ENCODE measurements at regions not wholly inside any gene's neighbourhood (a gene's known extent, or its start where the extent isn't known, plus 50 kb on each side); places are given as distances from the start of the nearest gene placed in this dataset.

GRCh38 chr5:74519679-74520078, 120.8 kb downstream of the ENC1 start:
- no peak overlapping the region for H2AFZ ChIP-seq (replicated peaks)
- Mint-ChIP-seq H3K27me3 (ENCODE audit: insufficient read depth, low read depth) (peaks cover 17% of the 10 kb centered on the region), H3K27ac (no peak overlapping the region), H3K9me3 (peaks cover 31% of the 10 kb centered on the region), H3K4me3 (no peak overlapping the region), H3K36me3 (peaks cover 9% of the 10 kb centered on the region), H3K4me1 (peaks cover 31% of the 10 kb centered on the region)
- no peak for TF ChIP-seq EZH2phosphoT487 (IDR thresholded peaks at IDR 0.05)
- no peak overlapping the region for H3K9ac ChIP-seq
- no peaks in the 10 kb centered on the region for H3K36me3 ChIP-seq
- H4K20me1 ChIP-seq (ENCODE audit: low read depth), result no peaks in the 10 kb centered on the region
- peaks cover 9% of the 10 kb centered on the region for H3K9me3 ChIP-seq (ENCODE audit: low read depth)
- H3F3A ChIP-seq (ENCODE audit: low read depth), result peaks cover 18% of the 10 kb centered on the region
- peaks cover 23% of the 10 kb centered on the region for H3K4me1 ChIP-seq
- H3K4me2 ChIP-seq, result no peak overlapping the region
- no peak for DNase-seq (ENCODE audit: low spot score)
- no peaks in the 10 kb centered on the region for H3K27me3 ChIP-seq
- no peak overlapping the region for H3K4me3 ChIP-seq
- H3K79me2 ChIP-seq (ENCODE audit: low read depth), result no peaks in the 10 kb centered on the region
- H3K27ac ChIP-seq, result no peak overlapping the region

DNA sequence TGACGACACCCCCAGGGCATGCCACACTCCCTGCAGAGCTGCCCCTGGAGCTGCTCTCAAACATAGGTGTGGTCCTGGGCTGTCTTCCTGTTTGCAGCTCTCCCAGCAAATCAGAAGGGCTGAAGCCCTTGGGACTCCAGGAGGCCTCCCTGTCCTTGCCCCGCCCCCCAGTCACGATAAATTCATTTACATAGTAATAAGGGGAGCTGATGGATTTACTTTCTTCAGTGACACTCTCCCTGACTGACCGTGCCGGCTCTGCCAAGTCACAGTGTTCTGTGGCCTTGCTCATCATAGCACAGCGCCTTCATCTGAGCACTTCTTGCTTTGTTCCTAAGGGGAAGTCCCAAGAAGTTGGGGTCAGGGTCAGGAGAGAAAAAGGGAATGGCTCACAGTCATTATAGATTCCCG, 121.4 kb downstream of the ENC1 start:
- no peak overlapping the region for H3K4me2 ChIP-seq
- H3K4me3 ChIP-seq, result no peak overlapping the region
- H3K4me1 ChIP-seq, result peaks cover 24% of the 10 kb centered on the region
- peaks cover 18% of the 10 kb centered on the region for H3F3A ChIP-seq (ENCODE audit: low read depth)
- H3K27ac Mint-ChIP-seq, result no peak overlapping the region
- DNase-seq (ENCODE audit: low spot score), result no peak
- no peaks in the 10 kb centered on the region for H3K36me3 ChIP-seq
- H3K79me2 ChIP-seq (ENCODE audit: low read depth), result no peaks in the 10 kb centered on the region
- no peak overlapping the region for H3K4me3 Mint-ChIP-seq
- H3K9me3 ChIP-seq (ENCODE audit: low read depth), result peaks cover 4% of the 10 kb centered on the region
- H3K4me1 Mint-ChIP-seq, result peaks cover 36% of the 10 kb centered on the region
- H3K9ac ChIP-seq, result no peak overlapping the region
- no peak overlapping the region for H2AFZ ChIP-seq (replicated peaks)
- TF ChIP-seq EZH2phosphoT487 (IDR thresholded peaks at IDR 0.05) (no peak), EZH2 (IDR thresholded peaks at IDR 0.05) (no peak)
- TF ChIP-seq, protein P1, sequence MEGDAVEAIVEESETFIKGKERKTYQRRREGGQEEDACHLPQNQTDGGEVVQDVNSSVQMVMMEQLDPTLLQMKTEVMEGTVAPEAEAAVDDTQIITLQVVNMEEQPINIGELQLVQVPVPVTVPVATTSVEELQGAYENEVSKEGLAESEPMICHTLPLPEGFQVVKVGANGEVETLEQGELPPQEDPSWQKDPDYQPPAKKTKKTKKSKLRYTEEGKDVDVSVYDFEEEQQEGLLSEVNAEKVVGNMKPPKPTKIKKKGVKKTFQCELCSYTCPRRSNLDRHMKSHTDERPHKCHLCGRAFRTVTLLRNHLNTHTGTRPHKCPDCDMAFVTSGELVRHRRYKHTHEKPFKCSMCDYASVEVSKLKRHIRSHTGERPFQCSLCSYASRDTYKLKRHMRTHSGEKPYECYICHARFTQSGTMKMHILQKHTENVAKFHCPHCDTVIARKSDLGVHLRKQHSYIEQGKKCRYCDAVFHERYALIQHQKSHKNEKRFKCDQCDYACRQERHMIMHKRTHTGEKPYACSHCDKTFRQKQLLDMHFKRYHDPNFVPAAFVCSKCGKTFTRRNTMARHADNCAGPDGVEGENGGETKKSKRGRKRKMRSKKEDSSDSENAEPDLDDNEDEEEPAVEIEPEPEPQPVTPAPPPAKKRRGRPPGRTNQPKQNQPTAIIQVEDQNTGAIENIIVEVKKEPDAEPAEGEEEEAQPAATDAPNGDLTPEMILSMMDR (IDR thresholded peaks at IDR 0.05), result no peak
- H3K27me3 Mint-ChIP-seq (ENCODE audit: insufficient read depth, low read depth), result peaks cover 19% of the 10 kb centered on the region
- no peaks in the 10 kb centered on the region for H3K27me3 ChIP-seq
- H3K9me3 Mint-ChIP-seq, result peaks cover 26% of the 10 kb centered on the region
- H3K27ac ChIP-seq, result no peak overlapping the region
- H3K36me3 Mint-ChIP-seq, result peaks cover 7% of the 10 kb centered on the region
- H4K20me1 ChIP-seq (ENCODE audit: low read depth), result no peaks in the 10 kb centered on the region

DNA sequence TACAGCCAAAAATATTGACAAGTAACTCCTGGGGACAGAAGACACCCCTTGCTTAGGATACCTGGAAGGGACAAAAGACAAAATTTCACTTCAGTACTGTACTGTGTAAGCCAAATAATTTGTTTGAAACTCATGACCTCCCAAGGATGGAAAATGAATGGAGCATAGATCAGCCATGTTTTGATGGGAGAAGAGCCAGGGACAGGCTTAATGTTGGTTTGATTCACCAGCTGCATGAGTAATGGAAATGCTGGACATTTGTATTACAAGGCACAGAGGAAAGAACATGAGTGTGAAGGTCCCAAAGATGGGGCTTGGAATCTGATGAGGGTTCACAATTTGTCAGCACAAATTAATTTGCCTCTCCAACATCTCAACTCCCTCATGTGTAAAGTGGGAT, 122.8 kb downstream of the ENC1 start:
- no peaks in the 10 kb centered on the region for H3K36me3 ChIP-seq
- Mint-ChIP-seq H3K9me3 (peaks cover 11% of the 10 kb centered on the region), H3K4me3 (no peak overlapping the region), H3K27me3 (ENCODE audit: insufficient read depth, low read depth) (peaks cover 13% of the 10 kb centered on the region), H3K4me1 (peaks cover 45% of the 10 kb centered on the region), H3K36me3 (no peaks in the 10 kb centered on the region), H3K27ac (no peak overlapping the region)
- no peaks in the 10 kb centered on the region for H3K27me3 ChIP-seq
- H2AFZ ChIP-seq (replicated peaks), result no peak overlapping the region
- no peak for DNase-seq (ENCODE audit: low spot score)
- no peaks in the 10 kb centered on the region for H4K20me1 ChIP-seq (ENCODE audit: low read depth)
- peaks cover 39% of the 10 kb centered on the region for H3K4me1 ChIP-seq
- no peaks in the 10 kb centered on the region for H3K9me3 ChIP-seq (ENCODE audit: low read depth)
- no peak overlapping the region for H3K27ac ChIP-seq
- H3F3A ChIP-seq (ENCODE audit: low read depth), result peaks cover 24% of the 10 kb centered on the region
- no peak for TF ChIP-seq EZH2phosphoT487 (IDR thresholded peaks at IDR 0.05)
- no peak for TF ChIP-seq EZH2 (IDR thresholded peaks at IDR 0.05)
- TF ChIP-seq, protein P1 (IDR thresholded peaks at IDR 0.05), result no peak
- no peak overlapping the region for H3K4me3 ChIP-seq
- H3K79me2 ChIP-seq (ENCODE audit: low read depth), result no peaks in the 10 kb centered on the region
- H3K4me2 ChIP-seq, result no peak overlapping the region
- H3K9ac ChIP-seq, result no peak overlapping the region

GRCh38 chr5:74516211-74516636, 124.3 kb downstream of the ENC1 start:
- H3K4me3 Mint-ChIP-seq, result no peak overlapping the region
- peaks cover 4% of the 10 kb centered on the region for H3K9me3 Mint-ChIP-seq

More at GRCh38 chr5:74516211-74516636, 124.3 kb downstream of the ENC1 start:
- Histone ChIP-seq H4K20me1 (ENCODE audit: low read depth) (no peaks in the 10 kb centered on the region), H3K27ac (peak overlapping the region; percentile 63), H3K9me3 (ENCODE audit: low read depth) (no peaks in the 10 kb centered on the region), H3K79me2 (ENCODE audit: low read depth) (no peaks in the 10 kb centered on the region), H3K9ac (no peak overlapping the region), H3K4me2 (no peak overlapping the region), H3K4me3 (no peak overlapping the region), H3K4me1 (peaks cover 42% of the 10 kb centered on the region), H2AFZ (replicated peaks) (no peak overlapping the region), H3K36me3 (no peaks in the 10 kb centered on the region), H3F3A (ENCODE audit: low read depth) (peaks cover 24% of the 10 kb centered on the region), H3K27me3 (no peaks in the 10 kb centered on the region)
- H3K36me3 Mint-ChIP-seq, result no peaks in the 10 kb centered on the region
- DNase-seq (ENCODE audit: low spot score), result peak; percentile 54
- H3K27ac Mint-ChIP-seq, result peak overlapping the region; percentile 1
- no peak for TF ChIP-seq EZH2phosphoT487 (IDR thresholded peaks at IDR 0.05)
- no peak for TF ChIP-seq EZH2 (IDR thresholded peaks at IDR 0.05)
- TF ChIP-seq, protein P1 (IDR thresholded peaks at IDR 0.05), result no peak
- peaks cover 10% of the 10 kb centered on the region for H3K27me3 Mint-ChIP-seq (ENCODE audit: insufficient read depth, low read depth)
- peaks cover 41% of the 10 kb centered on the region for H3K4me1 Mint-ChIP-seq
